Panc1 (cell line): ENCODE measurements at regions not wholly inside any gene's neighbourhood (a gene's known extent, or its start where the extent isn't known, plus 50 kb on each side); places are given as distances from the start of the nearest gene placed in this dataset.

Experiments
- ATAC-seq: fragments of 200-7000 bp; cut with Tn5 transposase; 2 replicates; pipeline ENCODE4 v1.9.1; 2020; ENCODE audit warnings: mild to moderate bottlenecking, moderate library complexity
- BruUV-seq: library from RNA; stranded (reverse); fragments of 400-500 nt; replicated peaks from 2 replicates; lab custom pipeline; 2021; lab: Mats Ljungman, UMichigan
- CTCF ChIA-PET: fragments of 300-600 bp; sonication (Branson Sonifier 250); formaldehyde crosslinking; loops from one replicate; lab custom pipeline; 2022; ENCODE audit warnings: antibody characterized with exemption; lab: Charles Lee
- POLR2A ChIA-PET: fragments of 300-600 bp; sonication (Branson Sonifier 250); formaldehyde crosslinking; loops from one replicate; lab custom pipeline; 2022; ENCODE audit warnings: antibody characterized with exemption; lab: Charles Lee
- DNase-seq: peaks from one replicate; pipeline ENCODE4 v3.0.0-alpha.2; 2010; ENCODE audit warnings: low read depth, low spot score
- H3K27ac ChIP-seq: 2 replicates; pipeline ENCODE4 v1.5.1; 2011; ENCODE audit warnings: mild to moderate bottlenecking, low read length, inconsistent platforms
- H3K27me3 ChIP-seq: fragments of 200-500 bp; sonication (Bioruptor generic); 2 replicates; pipeline ENCODE4 v1.6.0; 2014; ENCODE audit warnings: low read length, inconsistent platforms; ENCODE audit not compliant: control insufficient read depth, insufficient read depth
- H3K36me3 ChIP-seq: fragments of 200-500 bp; sonication (Bioruptor generic); 2 replicates; pipeline ENCODE4 v1.5.1; 2014; ENCODE audit warnings: inconsistent platforms, mild to moderate bottlenecking, low read length, moderate library complexity; ENCODE audit not compliant: control insufficient read depth, insufficient read depth
- H3K4me1 ChIP-seq: 2 replicates; pipeline ENCODE4 v1.5.1; 2011; ENCODE audit warnings: inconsistent platforms, mild to moderate bottlenecking, low read length, moderate library complexity; ENCODE audit not compliant: control insufficient read depth, insufficient read depth
- H3K4me3 ChIP-seq, 2 experiments: 2 replicates each; pipeline ENCODE4 v1.5.1; 2011 to 2012; ENCODE audit warnings: low read depth in 2 of 2, low read length in 2 of 2, mild to moderate bottlenecking in 2 of 2, inconsistent platforms in 1 of 2, moderate library complexity in 1 of 2
- H3K9me3 ChIP-seq: fragments of 200-500 bp; sonication (Bioruptor generic); 2 replicates; pipeline ENCODE4 v1.5.1; 2014; ENCODE audit warnings: low read depth, mild to moderate bottlenecking, inconsistent platforms, low read length, moderate library complexity; ENCODE audit not compliant: control insufficient read depth, insufficient read depth
- POLR2AphosphoS5 ChIP-seq: IDR thresholded peaks from 2 replicates; pipeline ENCODE4 v1.6.1; 2012; ENCODE audit warnings: mild to moderate bottlenecking, low read depth, low read length, moderate library complexity
- SIN3A ChIP-seq: IDR thresholded peaks from 2 replicates; pipeline ENCODE4 v1.6.1; 2012; ENCODE audit warnings: low read depth, mild to moderate bottlenecking, low read length, moderate library complexity, borderline replicate concordance; ENCODE audit not compliant: insufficient read depth
- TCF7L2 ChIP-seq: IDR thresholded peaks from 2 replicates; pipeline ENCODE4 v1.6.1; 2011; ENCODE audit warnings: mild to moderate bottlenecking, low read depth, low read length, inconsistent platforms
- in situ Hi-C: cut with HindIII; loops from 2 replicates; pipeline ENCODE4 v1.10.0; 2016; ENCODE audit warnings: low sequenced_read_pairs, low pct_unique_long_range_greater_than_20kb
- intact Hi-C: fragments of 100-400 bp; cut with micrococcal nuclease; formaldehyde crosslinking; loops from one replicate; pipeline ENCODE4 v1.10.0; 2022; ENCODE audit not compliant: unreplicated experiment
- TF ChIP-seq, protein P1 (sequence below): fragments of 450-650 bp; IDR thresholded peaks from 2 replicates; pipeline ENCODE4 v1.5.1; 2017; ENCODE audit warnings: mild to moderate bottlenecking
- TF ChIP-seq, protein P2 (sequence below), 2 experiments: IDR thresholded peaks; 2 replicates each; pipeline ENCODE4 v1.6.1; 2011 to 2012; ENCODE audit warnings: low read depth in 2 of 2, control low read depth in 1 of 2, low read length in 1 of 2, mild to moderate bottlenecking in 1 of 2, moderate library complexity in 1 of 2; ENCODE audit not compliant: insufficient read depth in 1 of 2

GRCh38 chr5:131021646-131022045 is 143.4 kb downstream of the HINT1 start:
- ATAC-seq (no peak), DNase-seq (no peak)
- no peak for TF ChIP-seq SIN3A
- ChIA-PET POLR2A (no interaction called here), CTCF (no interaction called here)
- no peak overlapping the region for H3K27ac ChIP-seq
- no TSS peak for BruUV-seq
- in situ Hi-C loops: no loop called here
- intact Hi-C loops: no loop called here
- H3K4me3 ChIP-seq: no peak overlapping the region
- no peaks in the 10 kb centered on the region for H3K9me3 ChIP-seq
- H3K36me3 ChIP-seq: no peaks in the 10 kb centered on the region
- no peaks in the 10 kb centered on the region for H3K4me1 ChIP-seq
- no peaks in the 10 kb centered on the region for H3K27me3 ChIP-seq

DNA sequence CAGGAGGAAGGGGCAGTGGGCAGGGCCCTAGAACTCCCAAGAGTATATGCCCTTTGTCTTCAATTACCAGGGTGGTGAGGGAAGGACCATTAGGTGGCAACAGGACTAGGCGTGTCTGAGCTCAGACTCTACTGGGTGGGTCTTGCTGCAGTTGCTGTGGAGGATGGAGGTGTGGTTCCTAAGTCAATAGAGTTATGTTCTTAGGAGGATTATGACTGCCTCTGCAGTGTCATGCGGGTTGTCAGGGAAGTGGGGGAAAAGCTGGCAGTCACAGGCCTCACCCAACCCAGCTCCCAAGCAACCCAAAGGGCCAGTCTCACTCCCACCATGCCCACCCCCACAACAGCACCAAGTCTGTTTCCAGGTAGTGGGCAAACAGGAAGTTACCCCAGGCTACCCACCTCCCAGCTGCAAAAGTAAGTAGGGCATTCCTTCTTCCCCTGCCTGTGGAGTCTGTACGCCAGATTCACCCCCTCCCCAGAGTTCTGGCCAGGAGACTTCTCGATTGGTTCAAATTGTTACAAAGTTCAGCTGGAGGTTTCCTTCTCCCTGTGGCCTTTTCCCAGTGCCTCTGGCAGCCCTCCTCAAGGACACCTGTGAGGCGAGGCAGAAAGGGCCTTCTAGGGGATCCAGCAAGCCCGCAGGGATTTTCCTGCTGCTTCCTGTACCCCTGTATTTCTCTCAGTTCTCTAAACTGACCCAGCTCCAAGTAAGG is 145.3 kb downstream of the HINT1 start:
- no peaks in the 10 kb centered on the region for H3K4me1 ChIP-seq
- intact Hi-C loops (no loop called here), in situ Hi-C loops (no loop called here)
- TF ChIP-seq, protein P1, sequence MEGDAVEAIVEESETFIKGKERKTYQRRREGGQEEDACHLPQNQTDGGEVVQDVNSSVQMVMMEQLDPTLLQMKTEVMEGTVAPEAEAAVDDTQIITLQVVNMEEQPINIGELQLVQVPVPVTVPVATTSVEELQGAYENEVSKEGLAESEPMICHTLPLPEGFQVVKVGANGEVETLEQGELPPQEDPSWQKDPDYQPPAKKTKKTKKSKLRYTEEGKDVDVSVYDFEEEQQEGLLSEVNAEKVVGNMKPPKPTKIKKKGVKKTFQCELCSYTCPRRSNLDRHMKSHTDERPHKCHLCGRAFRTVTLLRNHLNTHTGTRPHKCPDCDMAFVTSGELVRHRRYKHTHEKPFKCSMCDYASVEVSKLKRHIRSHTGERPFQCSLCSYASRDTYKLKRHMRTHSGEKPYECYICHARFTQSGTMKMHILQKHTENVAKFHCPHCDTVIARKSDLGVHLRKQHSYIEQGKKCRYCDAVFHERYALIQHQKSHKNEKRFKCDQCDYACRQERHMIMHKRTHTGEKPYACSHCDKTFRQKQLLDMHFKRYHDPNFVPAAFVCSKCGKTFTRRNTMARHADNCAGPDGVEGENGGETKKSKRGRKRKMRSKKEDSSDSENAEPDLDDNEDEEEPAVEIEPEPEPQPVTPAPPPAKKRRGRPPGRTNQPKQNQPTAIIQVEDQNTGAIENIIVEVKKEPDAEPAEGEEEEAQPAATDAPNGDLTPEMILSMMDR: no peak
- no peak for TF ChIP-seq POLR2AphosphoS5
- no peak for TF ChIP-seq TCF7L2
- TF ChIP-seq SIN3A: no peak
- TF ChIP-seq, protein P2, sequence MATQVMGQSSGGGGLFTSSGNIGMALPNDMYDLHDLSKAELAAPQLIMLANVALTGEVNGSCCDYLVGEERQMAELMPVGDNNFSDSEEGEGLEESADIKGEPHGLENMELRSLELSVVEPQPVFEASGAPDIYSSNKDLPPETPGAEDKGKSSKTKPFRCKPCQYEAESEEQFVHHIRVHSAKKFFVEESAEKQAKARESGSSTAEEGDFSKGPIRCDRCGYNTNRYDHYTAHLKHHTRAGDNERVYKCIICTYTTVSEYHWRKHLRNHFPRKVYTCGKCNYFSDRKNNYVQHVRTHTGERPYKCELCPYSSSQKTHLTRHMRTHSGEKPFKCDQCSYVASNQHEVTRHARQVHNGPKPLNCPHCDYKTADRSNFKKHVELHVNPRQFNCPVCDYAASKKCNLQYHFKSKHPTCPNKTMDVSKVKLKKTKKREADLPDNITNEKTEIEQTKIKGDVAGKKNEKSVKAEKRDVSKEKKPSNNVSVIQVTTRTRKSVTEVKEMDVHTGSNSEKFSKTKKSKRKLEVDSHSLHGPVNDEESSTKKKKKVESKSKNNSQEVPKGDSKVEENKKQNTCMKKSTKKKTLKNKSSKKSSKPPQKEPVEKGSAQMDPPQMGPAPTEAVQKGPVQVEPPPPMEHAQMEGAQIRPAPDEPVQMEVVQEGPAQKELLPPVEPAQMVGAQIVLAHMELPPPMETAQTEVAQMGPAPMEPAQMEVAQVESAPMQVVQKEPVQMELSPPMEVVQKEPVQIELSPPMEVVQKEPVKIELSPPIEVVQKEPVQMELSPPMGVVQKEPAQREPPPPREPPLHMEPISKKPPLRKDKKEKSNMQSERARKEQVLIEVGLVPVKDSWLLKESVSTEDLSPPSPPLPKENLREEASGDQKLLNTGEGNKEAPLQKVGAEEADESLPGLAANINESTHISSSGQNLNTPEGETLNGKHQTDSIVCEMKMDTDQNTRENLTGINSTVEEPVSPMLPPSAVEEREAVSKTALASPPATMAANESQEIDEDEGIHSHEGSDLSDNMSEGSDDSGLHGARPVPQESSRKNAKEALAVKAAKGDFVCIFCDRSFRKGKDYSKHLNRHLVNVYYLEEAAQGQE (IDR thresholded peaks at IDR 0.05; ENCODE audit: insufficient read depth in 1 of 2, low read depth in 2 of 2, low read length in 1 of 2): no peak
- BruUV-seq: no TSS peak
- no peak overlapping the region for H3K27ac ChIP-seq
- no peaks in the 10 kb centered on the region for H3K9me3 ChIP-seq
- H3K27me3 ChIP-seq: no peaks in the 10 kb centered on the region
- ATAC-seq: no peak
- no peak for DNase-seq
- H3K4me3 ChIP-seq: no peak overlapping the region
- no peaks in the 10 kb centered on the region for H3K36me3 ChIP-seq
- CTCF ChIA-PET: no interaction called here
- POLR2A ChIA-PET: no interaction called here

DNA sequence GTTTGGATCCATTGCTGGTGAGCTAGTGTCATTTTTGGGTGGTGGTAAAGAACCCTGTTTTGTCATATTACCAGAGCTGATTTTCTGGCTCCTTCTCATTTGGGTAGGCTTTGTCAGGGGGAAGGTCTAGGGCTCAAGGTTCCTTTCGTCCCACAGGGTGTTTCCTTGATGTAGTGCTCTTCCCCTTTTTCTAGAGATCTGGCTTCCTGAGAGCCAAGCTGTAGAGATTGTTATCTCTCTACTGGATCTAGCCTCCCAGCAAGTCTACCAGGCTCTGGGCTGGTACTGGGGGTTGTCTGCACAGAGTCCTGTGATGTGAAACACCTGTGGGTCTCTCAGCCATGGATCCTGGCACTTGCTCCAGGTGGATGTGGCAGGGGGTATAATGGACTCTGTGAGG is 145.9 kb downstream of the HINT1 start:
- Histone ChIP-seq H3K4me3 (no peak overlapping the region), H3K4me1 (no peaks in the 10 kb centered on the region), H3K9me3 (no peaks in the 10 kb centered on the region), H3K27me3 (no peaks in the 10 kb centered on the region), H3K36me3 (no peaks in the 10 kb centered on the region), H3K27ac (no peak overlapping the region)
- BruUV-seq: no TSS peak
- intact Hi-C loops (no loop called here), in situ Hi-C loops (no loop called here)
- POLR2A ChIA-PET: no interaction called here
- TF ChIP-seq POLR2AphosphoS5: no peak
- TF ChIP-seq, protein P1: no peak
- no peak for TF ChIP-seq TCF7L2
- TF ChIP-seq, protein P2 (IDR thresholded peaks at IDR 0.05; ENCODE audit: insufficient read depth in 1 of 2, low read depth in 2 of 2, low read length in 1 of 2): no peak
- no peak for TF ChIP-seq SIN3A
- CTCF ChIA-PET: no interaction called here
- DNase-seq (no peak), ATAC-seq (no peak)
